ENCODE measurements at regions not wholly inside any gene's neighbourhood (a gene's known extent, or its start where the extent isn't known, plus 50 kb on each side); places are given as distances from the start of the nearest gene placed in this dataset.
"Not testable (repeated sequence)": the region's sequence is repeated elsewhere in the genome, so short reads cannot be mapped to it uniquely, and the experiment has no call there.

- peaks cover 12% of the 10 kb centered on the region for H3K4me1 ChIP-seq (ENCODE audit: control insufficient read depth, insufficient read depth, low read length)
- DNase-seq (ENCODE audit: low read depth) = no peak
- no peak overlapping the region for H3K4me3 ChIP-seq (ENCODE audit: low read length)
- peaks cover 9% of the 10 kb centered on the region for H3K9me3 ChIP-seq (ENCODE audit: control insufficient read depth, low read length)
- H3K9ac ChIP-seq (ENCODE audit: low read length) = no peak overlapping the region
- H3K36me3 ChIP-seq (ENCODE audit: control insufficient read depth, insufficient read depth, low read length, severe bottlenecking) = no peaks in the 10 kb centered on the region
- peaks cover 15% of the 10 kb centered on the region for H3K27me3 ChIP-seq (replicated peaks; ENCODE audit: control insufficient read depth, insufficient read depth, low read length)
These were observed 136.1 kb downstream of the MSL3 start for GRCh38 chrX:11893933-11894710.

GRCh38 chrX:11899091-11899490 lies 141.1 kb downstream of the MSL3 start:
- DNase-seq (ENCODE audit: low read depth) = no peak
- Histone ChIP-seq H3K4me3 (ENCODE audit: low read length) (no peak overlapping the region), H3K4me1 (ENCODE audit: control insufficient read depth, insufficient read depth, low read length) (peaks cover 12% of the 10 kb centered on the region), H3K9me3 (ENCODE audit: control insufficient read depth, low read length) (no peaks in the 10 kb centered on the region), H3K9ac (ENCODE audit: low read length) (no peak overlapping the region), H3K27me3 (replicated peaks; ENCODE audit: control insufficient read depth, insufficient read depth, low read length) (peaks cover 9% of the 10 kb centered on the region), H3K36me3 (ENCODE audit: control insufficient read depth, insufficient read depth, low read length, severe bottlenecking) (no peaks in the 10 kb centered on the region)

GRCh38 chrX:11905933-11906332 lies 147.9 kb downstream of the MSL3 start:
- not testable (repeated sequence) for H3K4me3 ChIP-seq (ENCODE audit: low read length); H3K9me3 ChIP-seq (ENCODE audit: control insufficient read depth, low read length); H3K4me1 ChIP-seq (ENCODE audit: control insufficient read depth, insufficient read depth, low read length); H3K27me3 ChIP-seq (replicated peaks; ENCODE audit: control insufficient read depth, insufficient read depth, low read length); H3K36me3 ChIP-seq (ENCODE audit: control insufficient read depth, insufficient read depth, low read length, severe bottlenecking); H3K9ac ChIP-seq (ENCODE audit: low read length); DNase-seq (ENCODE audit: low read depth)

GRCh38 chrX:11908371-11908770 lies 150.3 kb downstream of the MSL3 start:
- peak; percentile 15 for DNase-seq (ENCODE audit: low read depth)
- no peaks in the 10 kb centered on the region for H3K36me3 ChIP-seq (ENCODE audit: control insufficient read depth, insufficient read depth, low read length, severe bottlenecking)
- no peaks in the 10 kb centered on the region for H3K27me3 ChIP-seq (replicated peaks; ENCODE audit: control insufficient read depth, insufficient read depth, low read length)
- H3K9ac ChIP-seq (ENCODE audit: low read length) = no peak overlapping the region
- no peak overlapping the region for H3K4me3 ChIP-seq (ENCODE audit: low read length)
- no peaks in the 10 kb centered on the region for H3K4me1 ChIP-seq (ENCODE audit: control insufficient read depth, insufficient read depth, low read length)
- H3K9me3 ChIP-seq (ENCODE audit: control insufficient read depth, low read length) = no peaks in the 10 kb centered on the region

- DNase-seq (ENCODE audit: low read depth) = no peak
- H3K4me1 ChIP-seq (ENCODE audit: control insufficient read depth, insufficient read depth, low read length) = no peaks in the 10 kb centered on the region
- no peak overlapping the region for H3K4me3 ChIP-seq (ENCODE audit: low read length)
- H3K9ac ChIP-seq (ENCODE audit: low read length) = no peak overlapping the region
- H3K27me3 ChIP-seq (replicated peaks; ENCODE audit: control insufficient read depth, insufficient read depth, low read length) = peaks cover 6% of the 10 kb centered on the region
- no peaks in the 10 kb centered on the region for H3K9me3 ChIP-seq (ENCODE audit: control insufficient read depth, low read length)
- H3K36me3 ChIP-seq (ENCODE audit: control insufficient read depth, insufficient read depth, low read length, severe bottlenecking) = no peaks in the 10 kb centered on the region
These were observed 155.0 kb downstream of the MSL3 start for GRCh38 chrX:11913001-11913400.

GRCh38 chrX:11929476-11929875 lies 171.4 kb downstream of the MSL3 start:
- H3K27me3 ChIP-seq (replicated peaks; ENCODE audit: control insufficient read depth, insufficient read depth, low read length) = peaks cover 3% of the 10 kb centered on the region
- no peak overlapping the region for H3K9ac ChIP-seq (ENCODE audit: low read length)
- no peaks in the 10 kb centered on the region for H3K36me3 ChIP-seq (ENCODE audit: control insufficient read depth, insufficient read depth, low read length, severe bottlenecking)
- peaks cover 5% of the 10 kb centered on the region for H3K9me3 ChIP-seq (ENCODE audit: control insufficient read depth, low read length)
- no peak overlapping the region for H3K4me3 ChIP-seq (ENCODE audit: low read length)
- DNase-seq (ENCODE audit: low read depth) = no peak
- no peaks in the 10 kb centered on the region for H3K4me1 ChIP-seq (ENCODE audit: control insufficient read depth, insufficient read depth, low read length)

GRCh38 chrX:11932423-11932822 lies 174.4 kb downstream of the MSL3 start:
- no peak for DNase-seq (ENCODE audit: low read depth)
- H3K27me3 ChIP-seq (replicated peaks; ENCODE audit: control insufficient read depth, insufficient read depth, low read length) = peaks cover 3% of the 10 kb centered on the region
- H3K9me3 ChIP-seq (ENCODE audit: control insufficient read depth, low read length) = no peaks in the 10 kb centered on the region
- no peaks in the 10 kb centered on the region for H3K4me1 ChIP-seq (ENCODE audit: control insufficient read depth, insufficient read depth, low read length)
- no peak overlapping the region for H3K9ac ChIP-seq (ENCODE audit: low read length)
- H3K4me3 ChIP-seq (ENCODE audit: low read length) = no peak overlapping the region
- H3K36me3 ChIP-seq (ENCODE audit: control insufficient read depth, insufficient read depth, low read length, severe bottlenecking) = no peaks in the 10 kb centered on the region

- Histone ChIP-seq H3K4me3 (ENCODE audit: low read length) (no peak overlapping the region), H3K27me3 (replicated peaks; ENCODE audit: control insufficient read depth, insufficient read depth, low read length) (peaks cover 3% of the 10 kb centered on the region), H3K9ac (ENCODE audit: low read length) (no peak overlapping the region), H3K36me3 (ENCODE audit: control insufficient read depth, insufficient read depth, low read length, severe bottlenecking) (no peaks in the 10 kb centered on the region), H3K9me3 (ENCODE audit: control insufficient read depth, low read length) (no peaks in the 10 kb centered on the region), H3K4me1 (ENCODE audit: control insufficient read depth, insufficient read depth, low read length) (no peaks in the 10 kb centered on the region)
- no peak for DNase-seq (ENCODE audit: low read depth)
These were observed 176.1 kb downstream of the MSL3 start for GRCh38 chrX:11934089-11934488.

- H3K27me3 ChIP-seq (replicated peaks; ENCODE audit: control insufficient read depth, insufficient read depth, low read length) = no peaks in the 10 kb centered on the region
- no peaks in the 10 kb centered on the region for H3K36me3 ChIP-seq (ENCODE audit: control insufficient read depth, insufficient read depth, low read length, severe bottlenecking)
- no peak for DNase-seq (ENCODE audit: low read depth)
- H3K9ac ChIP-seq (ENCODE audit: low read length) = no peak overlapping the region
- no peaks in the 10 kb centered on the region for H3K4me1 ChIP-seq (ENCODE audit: control insufficient read depth, insufficient read depth, low read length)
- H3K9me3 ChIP-seq (ENCODE audit: control insufficient read depth, low read length) = no peaks in the 10 kb centered on the region
- H3K4me3 ChIP-seq (ENCODE audit: low read length) = no peak overlapping the region
These were observed 183.5 kb downstream of the MSL3 start for GRCh38 chrX:11941571-11941970.

GRCh38 chrX:11944501-11944900 lies 186.5 kb downstream of the MSL3 start:
- DNase-seq (ENCODE audit: low read depth) = no peak
- no peak overlapping the region for H3K4me3 ChIP-seq (ENCODE audit: low read length)
- H3K27me3 ChIP-seq (replicated peaks; ENCODE audit: control insufficient read depth, insufficient read depth, low read length) = no peaks in the 10 kb centered on the region
- no peaks in the 10 kb centered on the region for H3K9me3 ChIP-seq (ENCODE audit: control insufficient read depth, low read length)
- no peak overlapping the region for H3K9ac ChIP-seq (ENCODE audit: low read length)
- H3K4me1 ChIP-seq (ENCODE audit: control insufficient read depth, insufficient read depth, low read length) = no peaks in the 10 kb centered on the region
- no peaks in the 10 kb centered on the region for H3K36me3 ChIP-seq (ENCODE audit: control insufficient read depth, insufficient read depth, low read length, severe bottlenecking)

- no peak overlapping the region for H3K9ac ChIP-seq (ENCODE audit: low read length)
- DNase-seq (ENCODE audit: low read depth) = no peak
- H3K36me3 ChIP-seq (ENCODE audit: control insufficient read depth, insufficient read depth, low read length, severe bottlenecking) = no peaks in the 10 kb centered on the region
- H3K4me1 ChIP-seq (ENCODE audit: control insufficient read depth, insufficient read depth, low read length) = peaks cover 3% of the 10 kb centered on the region
- no peaks in the 10 kb centered on the region for H3K27me3 ChIP-seq (replicated peaks; ENCODE audit: control insufficient read depth, insufficient read depth, low read length)
- no peaks in the 10 kb centered on the region for H3K9me3 ChIP-seq (ENCODE audit: control insufficient read depth, low read length)
- no peak overlapping the region for H3K4me3 ChIP-seq (ENCODE audit: low read length)
These were observed 189.0 kb upstream of the FRMPD4 start for GRCh38 chrX:11949291-11949690.

GRCh38 chrX:11952176-11952720 lies 186.0 kb upstream of the FRMPD4 start:
- H3K9me3 ChIP-seq (ENCODE audit: control insufficient read depth, low read length) = no peaks in the 10 kb centered on the region
- H3K36me3 ChIP-seq (ENCODE audit: control insufficient read depth, insufficient read depth, low read length, severe bottlenecking) = no peaks in the 10 kb centered on the region
- peaks cover 3% of the 10 kb centered on the region for H3K4me1 ChIP-seq (ENCODE audit: control insufficient read depth, insufficient read depth, low read length)
- no peak overlapping the region for H3K9ac ChIP-seq (ENCODE audit: low read length)
- no peak overlapping the region for H3K4me3 ChIP-seq (ENCODE audit: low read length)
- H3K27me3 ChIP-seq (replicated peaks; ENCODE audit: control insufficient read depth, insufficient read depth, low read length) = no peaks in the 10 kb centered on the region
- no peak for DNase-seq (ENCODE audit: low read depth)

Measured in adipocyte (in vitro differentiated cells).